Endothelial cell of umbilical vein (primary cell): ENCODE measurements at regions not wholly inside any gene's neighbourhood (a gene's known extent, or its start where the extent isn't known, plus 50 kb on each side); places are given as distances from the start of the nearest gene placed in this dataset.

ENCODE experiments used
- BruUV-seq: library from RNA; stranded (reverse); fragments of 400-500 nt; replicated peaks from 2 replicates; lab custom pipeline; 2021; lab: Mats Ljungman, UMichigan
- CTCF ChIA-PET: fragments of 300-600, 350-600 bp; sonication (Branson Sonifier 250); formaldehyde crosslinking; loops from one replicate; lab custom pipeline; 2021; ENCODE audit warnings: antibody characterized with exemption, inconsistent platforms; lab: Charles Lee
- POLR2A ChIA-PET: fragments of 300-600, 350-600 bp; sonication (Branson Sonifier 250); formaldehyde crosslinking; loops from one replicate; lab custom pipeline; 2021; ENCODE audit warnings: antibody characterized with exemption, inconsistent platforms; lab: Charles Lee
- DNase-seq: peaks from one replicate; pipeline ENCODE4 v3.0.0-alpha.2; 2011; ENCODE audit warnings: low read depth, low spot score
- FAIRE-seq: peaks from 2 replicates; lab custom pipeline; 2011; peaks lifted over from hg19 to GRCh38; lab: Jason Lieb, UNC
- H2AFZ ChIP-seq: 2 replicates; pipeline ENCODE4 v1.6.0; 2012; ENCODE audit warnings: low read depth, low read length, control low read depth, inconsistent platforms
- H3K27ac ChIP-seq: 2 replicates; pipeline ENCODE4 v1.5.1; 2011; ENCODE audit warnings: low read depth, mild to moderate bottlenecking, control low read depth, low read length, moderate library complexity; ENCODE audit not compliant: insufficient read depth
- H3K27me3 ChIP-seq, 2 experiments: 2 replicates each; pipeline versions ENCODE4 v1.6.0 to v1.6.1; 2011; ENCODE audit warnings: low read length in 2 of 2, mixed read lengths in 1 of 2; ENCODE audit not compliant: control insufficient read depth in 2 of 2, insufficient read depth in 2 of 2
- H3K36me3 ChIP-seq, 2 experiments: 2 replicates in 1 of 2; 3 replicates in 1 of 2; pipeline ENCODE4 v1.5.1; 2011; ENCODE audit warnings: low read length in 2 of 2, mild to moderate bottlenecking in 1 of 2, moderate library complexity in 1 of 2; ENCODE audit not compliant: control insufficient read depth in 2 of 2, insufficient read depth in 2 of 2; ENCODE audit errors: extremely low read depth in 1 of 2
- H3K4me1 ChIP-seq: 3 replicates; pipeline ENCODE4 v1.5.1; 2011; ENCODE audit warnings: mild to moderate bottlenecking, low read length; ENCODE audit not compliant: control insufficient read depth, insufficient read depth; ENCODE audit errors: extremely low read depth
- H3K4me2 ChIP-seq: 2 replicates; pipeline ENCODE4 v1.6.1; 2011; ENCODE audit warnings: low read length, control low read depth, mixed read lengths; ENCODE audit not compliant: insufficient read depth
- H3K4me3 ChIP-seq, 3 experiments: fragments of 200-600 bp in 1 of 3; sonication (generic), shearing (Covaris generic) in 1 of 3; replicated peaks in 1 of 3; 2 replicates each; pipeline ENCODE4 v1.5.1; 2011 to 2016; ENCODE audit warnings: control low read depth in 3 of 3, low read length in 3 of 3, mild to moderate bottlenecking in 2 of 3, inconsistent platforms in 1 of 3, low read depth in 1 of 3, moderate library complexity in 1 of 3; ENCODE audit not compliant: insufficient read depth in 1 of 3
- H3K79me2 ChIP-seq: 2 replicates; pipeline ENCODE4 v1.6.0; 2012; ENCODE audit warnings: low read length, inconsistent platforms; ENCODE audit not compliant: control insufficient read depth, insufficient read depth
- H3K9ac ChIP-seq: replicated peaks from 2 replicates; pipeline ENCODE3; 2011; ENCODE audit warnings: low read length, control low read depth; ENCODE audit not compliant: insufficient read depth; ENCODE audit errors: extremely low read depth
- H3K9me1 ChIP-seq: replicated peaks from 3 replicates; pipeline ENCODE4 v1.6.0; 2011; ENCODE audit warnings: mild to moderate bottlenecking, low read length; ENCODE audit not compliant: control insufficient read depth, insufficient read depth; ENCODE audit errors: extremely low read depth
- H3K9me3 ChIP-seq: replicated peaks from 2 replicates; pipeline ENCODE4 v1.5.1; 2012; ENCODE audit warnings: low read length, inconsistent platforms; ENCODE audit not compliant: control insufficient read depth, insufficient read depth
- H4K20me1 ChIP-seq: replicated peaks from 2 replicates; pipeline ENCODE3; 2011; ENCODE audit warnings: mild to moderate bottlenecking, low read length; ENCODE audit not compliant: control insufficient read depth, insufficient read depth; ENCODE audit errors: extremely low read depth
- EZH2 ChIP-seq: IDR thresholded peaks from 2 replicates; pipeline ENCODE4 v1.6.1; 2012; ENCODE audit warnings: borderline replicate concordance, low read depth, mild to moderate bottlenecking, moderate library complexity, low read length, inconsistent platforms; ENCODE audit not compliant: severe bottlenecking
- FOS ChIP-seq: IDR thresholded peaks from 2 replicates; pipeline ENCODE4 v1.6.1; 2011; ENCODE audit warnings: mild to moderate bottlenecking, low read length, moderate library complexity, borderline replicate concordance; ENCODE audit not compliant: insufficient read depth
- GATA2 ChIP-seq: IDR thresholded peaks from 2 replicates; pipeline ENCODE4 v1.7.0; 2011; ENCODE audit warnings: low read depth, mild to moderate bottlenecking, moderate library complexity, mixed read lengths, low read length; ENCODE audit not compliant: insufficient read length, insufficient read depth
- JUN ChIP-seq: IDR thresholded peaks from 2 replicates; pipeline ENCODE4 v1.6.1; 2011; ENCODE audit warnings: borderline replicate concordance, low read depth; ENCODE audit not compliant: insufficient read length, insufficient read depth
- MAX ChIP-seq: IDR thresholded peaks from 2 replicates; pipeline ENCODE4 v1.6.1; 2011; ENCODE audit not compliant: insufficient read depth, insufficient read length
- MYC ChIP-seq: IDR thresholded peaks from one replicate; pipeline ENCODE4 v1.6.1; 2011; ENCODE audit warnings: mild to moderate bottlenecking, low read depth, low read length
- POLR2A ChIP-seq: IDR thresholded peaks from 2 replicates; pipeline ENCODE4 v1.6.1; 2012; ENCODE audit warnings: low read depth, mild to moderate bottlenecking, control low read depth, low read length
- POLR2AphosphoS5 ChIP-seq: IDR thresholded peaks from 2 replicates; pipeline ENCODE4 v1.6.1; 2012; ENCODE audit warnings: low read depth, mild to moderate bottlenecking, control low read depth, low read length, moderate library complexity; ENCODE audit not compliant: insufficient read depth
- dilution Hi-C: fragments of 300-500 bp; cut with MboI; formaldehyde crosslinking; loops from one replicate; pipeline ENCODE4 v1.15.0; 2019; ENCODE audit warnings: low sequenced_read_pairs; ENCODE audit not compliant: extremely low pct_ligation_motif_present
- intact Hi-C: fragments of 100-400 bp; cut with micrococcal nuclease; formaldehyde crosslinking; loops from one replicate; pipeline ENCODE4 v1.10.0; 2022
- TF ChIP-seq, protein P1 (sequence below), 2 donors: IDR thresholded peaks; 1 replicate in 1 of 2; 2 replicates in 1 of 2; pipeline ENCODE4 v1.5.1; 2011; ENCODE audit warnings: low read length in 2 of 2, mild to moderate bottlenecking in 2 of 2, moderate library complexity in 2 of 2, control low read depth in 1 of 2, inconsistent platforms in 1 of 2, low read depth in 1 of 2; ENCODE audit not compliant: insufficient read depth in 1 of 2; ENCODE audit errors: extremely low read depth in 1 of 2

DNA sequence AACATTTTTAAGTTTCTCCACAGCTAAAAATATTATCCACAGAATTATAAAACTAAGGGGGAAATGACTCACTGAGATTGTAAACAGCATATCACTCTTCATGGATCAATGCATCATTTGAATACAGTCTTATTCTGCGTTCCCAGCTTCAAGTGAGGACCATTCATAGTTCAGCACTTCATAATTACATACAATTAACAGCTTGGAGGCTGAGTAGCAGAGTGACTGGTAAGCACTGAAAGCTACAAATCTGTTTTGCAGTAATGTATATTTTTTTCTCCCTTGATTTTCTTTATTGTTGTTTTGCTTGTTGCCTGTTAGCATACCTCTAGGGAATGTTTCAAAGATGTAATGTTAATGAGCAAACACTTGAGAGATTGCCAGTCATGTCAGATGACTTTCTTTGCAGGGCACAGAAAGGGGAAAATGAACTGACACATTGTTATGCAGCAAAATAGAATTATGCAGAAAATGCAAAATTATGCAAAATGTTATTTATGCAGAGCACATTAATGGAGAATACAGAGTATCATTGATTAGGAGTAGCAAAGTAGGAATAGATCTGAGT, 138.6 kb downstream of the RPS29 start:
- no TSS peak for BruUV-seq
- Histone ChIP-seq H3K9ac (no peak overlapping the region), H3K9me3 (no peaks in the 10 kb centered on the region), H3K79me2 (no peaks in the 10 kb centered on the region), H3K36me3 (no peaks in the 10 kb centered on the region), H4K20me1 (no peaks in the 10 kb centered on the region), H3K27me3 (no peaks in the 10 kb centered on the region), H3K4me2 (no peak overlapping the region), H2AFZ (no peak overlapping the region), H3K27ac (no peak overlapping the region), H3K4me1 (no peaks in the 10 kb centered on the region), H3K9me1 (no peaks in the 10 kb centered on the region), H3K4me3 (no peak overlapping the region)
- ChIA-PET CTCF (interaction anchor here (4.3 kb wide), 1 partner anchor 13 kb away, joined by 25 read pairs; no protein-coding TSS in a partner anchor), POLR2A (no interaction called here)
- dilution Hi-C loops (no loop called here), intact Hi-C loops (no loop called here)
- FAIRE-seq, result no peak
- no peak for DNase-seq
- TF ChIP-seq MAX, result no peak
- no peak for TF ChIP-seq EZH2

GRCh38 chr14:49446801-49447200, 139.4 kb downstream of the RPS29 start:
- BruUV-seq, result no TSS peak
- intact Hi-C loops, result no loop called here
- CTCF ChIA-PET, result interaction anchor here (1.0 to 4.3 kb wide), 2 partner anchors 14 to 51 kb away, joined by 4 to 25 read pairs; no protein-coding TSS in a partner anchor
- no peaks in the 10 kb centered on the region for H3K9me1 ChIP-seq
- dilution Hi-C loops, result no loop called here
- TF ChIP-seq POLR2A, result no peak
- no peak for TF ChIP-seq MYC
- no peak for TF ChIP-seq POLR2AphosphoS5
- TF ChIP-seq MAX, result no peak
- no peak for TF ChIP-seq FOS
- no peak for TF ChIP-seq JUN
- TF ChIP-seq, protein P1, sequence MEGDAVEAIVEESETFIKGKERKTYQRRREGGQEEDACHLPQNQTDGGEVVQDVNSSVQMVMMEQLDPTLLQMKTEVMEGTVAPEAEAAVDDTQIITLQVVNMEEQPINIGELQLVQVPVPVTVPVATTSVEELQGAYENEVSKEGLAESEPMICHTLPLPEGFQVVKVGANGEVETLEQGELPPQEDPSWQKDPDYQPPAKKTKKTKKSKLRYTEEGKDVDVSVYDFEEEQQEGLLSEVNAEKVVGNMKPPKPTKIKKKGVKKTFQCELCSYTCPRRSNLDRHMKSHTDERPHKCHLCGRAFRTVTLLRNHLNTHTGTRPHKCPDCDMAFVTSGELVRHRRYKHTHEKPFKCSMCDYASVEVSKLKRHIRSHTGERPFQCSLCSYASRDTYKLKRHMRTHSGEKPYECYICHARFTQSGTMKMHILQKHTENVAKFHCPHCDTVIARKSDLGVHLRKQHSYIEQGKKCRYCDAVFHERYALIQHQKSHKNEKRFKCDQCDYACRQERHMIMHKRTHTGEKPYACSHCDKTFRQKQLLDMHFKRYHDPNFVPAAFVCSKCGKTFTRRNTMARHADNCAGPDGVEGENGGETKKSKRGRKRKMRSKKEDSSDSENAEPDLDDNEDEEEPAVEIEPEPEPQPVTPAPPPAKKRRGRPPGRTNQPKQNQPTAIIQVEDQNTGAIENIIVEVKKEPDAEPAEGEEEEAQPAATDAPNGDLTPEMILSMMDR (IDR thresholded peaks at IDR 0.05; ENCODE audit: extremely low read depth in 1 of 2, insufficient read depth in 1 of 2, low read depth in 1 of 2, low read length in 2 of 2), result no peak
- TF ChIP-seq EZH2, result no peak
- TF ChIP-seq GATA2, result no peak
- no peaks in the 10 kb centered on the region for H3K79me2 ChIP-seq
- H3K4me3 ChIP-seq, result no peak overlapping the region
- H3K4me2 ChIP-seq, result no peak overlapping the region
- H3K4me1 ChIP-seq, result no peaks in the 10 kb centered on the region
- no peak overlapping the region for H3K27ac ChIP-seq
- no peaks in the 10 kb centered on the region for H4K20me1 ChIP-seq
- POLR2A ChIA-PET, result no interaction called here
- no peak overlapping the region for H3K9ac ChIP-seq
- no peak overlapping the region for H2AFZ ChIP-seq
- DNase-seq, result no peak
- no peak for FAIRE-seq
- H3K27me3 ChIP-seq, result no peaks in the 10 kb centered on the region
- no peaks in the 10 kb centered on the region for H3K9me3 ChIP-seq
- no peaks in the 10 kb centered on the region for H3K36me3 ChIP-seq
